BJ (cell line): ENCODE measurements at regions not wholly inside any gene's neighbourhood (a gene's known extent, or its start where the extent isn't known, plus 50 kb on each side); places are given as distances from the start of the nearest gene placed in this dataset.

Source experiments
- CTCF ChIA-PET: fragments of 350-600 bp; formaldehyde crosslinking; extraction: SDS; loops from one replicate; lab custom pipeline; 2021; ENCODE audit warnings: antibody characterized with exemption, inconsistent platforms; lab: Yijun Ruan, JAX
- POLR2A ChIA-PET: fragments of 300-600 bp; sonication (Branson Sonifier 250); formaldehyde crosslinking; extraction: SDS; loops from one replicate; lab custom pipeline; 2021; ENCODE audit warnings: antibody characterized with exemption; lab: Charles Lee
- DNase-seq: peaks from one replicate; pipeline ENCODE4 v3.0.0-alpha.2; 2011; ENCODE audit warnings: low read depth
- H3K27me3 ChIP-seq: 2 replicates; pipeline ENCODE4 v1.6.0; 2011; ENCODE audit warnings: low read length; ENCODE audit not compliant: control insufficient read depth, insufficient read depth
- H3K36me3 ChIP-seq: 2 replicates; pipeline ENCODE4 v1.5.1; 2011; ENCODE audit warnings: low read length; ENCODE audit not compliant: control insufficient read depth, insufficient read depth
- H3K4me3 ChIP-seq: 2 replicates; pipeline ENCODE4 v1.5.1; 2011; ENCODE audit warnings: low read depth, mild to moderate bottlenecking, control low read depth, low read length
- TF ChIP-seq, protein P1 (sequence below): IDR thresholded peaks from 2 replicates; pipeline ENCODE4 v1.5.1; 2011; ENCODE audit warnings: low read depth, mild to moderate bottlenecking, control low read depth, inconsistent platforms, low read length, moderate library complexity; ENCODE audit not compliant: insufficient read depth

- no peaks in the 10 kb centered on the region for H3K36me3 ChIP-seq
- POLR2A ChIA-PET = no interaction called here
- TF ChIP-seq, protein P1, sequence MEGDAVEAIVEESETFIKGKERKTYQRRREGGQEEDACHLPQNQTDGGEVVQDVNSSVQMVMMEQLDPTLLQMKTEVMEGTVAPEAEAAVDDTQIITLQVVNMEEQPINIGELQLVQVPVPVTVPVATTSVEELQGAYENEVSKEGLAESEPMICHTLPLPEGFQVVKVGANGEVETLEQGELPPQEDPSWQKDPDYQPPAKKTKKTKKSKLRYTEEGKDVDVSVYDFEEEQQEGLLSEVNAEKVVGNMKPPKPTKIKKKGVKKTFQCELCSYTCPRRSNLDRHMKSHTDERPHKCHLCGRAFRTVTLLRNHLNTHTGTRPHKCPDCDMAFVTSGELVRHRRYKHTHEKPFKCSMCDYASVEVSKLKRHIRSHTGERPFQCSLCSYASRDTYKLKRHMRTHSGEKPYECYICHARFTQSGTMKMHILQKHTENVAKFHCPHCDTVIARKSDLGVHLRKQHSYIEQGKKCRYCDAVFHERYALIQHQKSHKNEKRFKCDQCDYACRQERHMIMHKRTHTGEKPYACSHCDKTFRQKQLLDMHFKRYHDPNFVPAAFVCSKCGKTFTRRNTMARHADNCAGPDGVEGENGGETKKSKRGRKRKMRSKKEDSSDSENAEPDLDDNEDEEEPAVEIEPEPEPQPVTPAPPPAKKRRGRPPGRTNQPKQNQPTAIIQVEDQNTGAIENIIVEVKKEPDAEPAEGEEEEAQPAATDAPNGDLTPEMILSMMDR = no peak
- CTCF ChIA-PET = no interaction called here
- no peak overlapping the region for H3K4me3 ChIP-seq
- DNase-seq = no peak
- H3K27me3 ChIP-seq = no peaks in the 10 kb centered on the region
Measured at GRCh38 chr13:58542530-58542929, 911.0 kb downstream of the PCDH17 start.

DNA sequence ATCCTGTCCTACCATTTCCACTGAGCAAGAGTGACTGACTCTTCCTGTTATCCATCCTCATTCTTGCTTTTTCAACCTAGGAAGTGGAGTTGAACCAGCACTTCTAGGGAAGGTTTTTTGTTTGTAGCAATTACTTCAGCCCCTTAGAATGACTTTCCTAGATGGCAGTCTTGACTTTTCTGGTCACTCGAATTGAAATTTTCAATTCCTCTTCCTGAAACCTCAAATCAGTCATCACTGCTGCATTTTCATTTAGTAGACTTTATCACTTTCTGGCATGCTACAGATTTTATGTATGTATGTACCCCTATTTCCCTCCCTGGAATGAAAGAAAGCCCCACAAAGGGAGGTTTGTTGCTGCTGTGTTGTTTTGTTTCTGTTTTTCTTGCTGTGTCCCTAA lies 915.9 kb downstream of the PCDH17 start:
- H3K4me3 ChIP-seq = no peak overlapping the region
- POLR2A ChIA-PET = no interaction called here
- DNase-seq = no peak
- no peaks in the 10 kb centered on the region for H3K36me3 ChIP-seq
- no peaks in the 10 kb centered on the region for H3K27me3 ChIP-seq
- TF ChIP-seq, protein P1 = no peak
- CTCF ChIA-PET = no interaction called here

GRCh38 chr13:58566176-58566575 lies 934.6 kb downstream of the PCDH17 start:
- POLR2A ChIA-PET = no interaction called here
- DNase-seq = no peak
- TF ChIP-seq, protein P1 = no peak
- H3K27me3 ChIP-seq = no peaks in the 10 kb centered on the region
- H3K4me3 ChIP-seq = no peak overlapping the region
- CTCF ChIA-PET = no interaction called here
- no peaks in the 10 kb centered on the region for H3K36me3 ChIP-seq

DNA sequence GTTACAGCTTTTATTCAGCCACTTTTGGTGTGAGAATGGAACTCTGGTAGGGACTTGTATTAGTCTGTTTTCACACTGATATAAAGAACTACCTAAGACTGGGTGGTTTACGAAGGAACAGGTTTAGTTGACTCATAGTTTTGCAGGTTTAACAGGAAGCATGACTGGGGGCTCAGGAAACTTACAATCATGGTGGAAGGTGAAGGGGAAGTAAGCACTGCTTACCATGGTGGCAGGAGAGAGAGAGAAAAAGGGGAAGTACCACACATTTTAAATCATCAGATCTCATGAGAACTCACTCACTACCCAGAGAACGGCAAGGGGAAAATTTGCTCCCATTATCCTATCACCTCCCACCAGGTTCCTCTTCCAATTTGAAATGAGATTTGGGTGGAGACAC lies 942.2 kb downstream of the PCDH17 start:
- H3K36me3 ChIP-seq = no peaks in the 10 kb centered on the region
- no peaks in the 10 kb centered on the region for H3K27me3 ChIP-seq
- no peak for DNase-seq
- H3K4me3 ChIP-seq = no peak overlapping the region
- TF ChIP-seq, protein P1 = no peak
- ChIA-PET CTCF (no interaction called here), POLR2A (no interaction called here)

GRCh38 chr13:58574791-58575190 lies 943.2 kb downstream of the PCDH17 start:
- H3K4me3 ChIP-seq = no peak overlapping the region
- H3K27me3 ChIP-seq = no peaks in the 10 kb centered on the region
- H3K36me3 ChIP-seq = no peaks in the 10 kb centered on the region
- ChIA-PET POLR2A (no interaction called here), CTCF (no interaction called here)
- TF ChIP-seq, protein P1 = no peak
- no peak for DNase-seq
